GM23338 (cell line): ENCODE measurements at regions not wholly inside any gene's neighbourhood (a gene's known extent, or its start where the extent isn't known, plus 50 kb on each side); places are given as distances from the start of the nearest gene placed in this dataset.

ENCODE experiments used
- ATAC-seq: fragments of 200-7000 bp; cut with Tn5 transposase; 3 replicates; pipeline ENCODE4 v1.9.1; 2020
- DNase-seq: peaks from one replicate; pipeline ENCODE4 v3.0.0-alpha.2; 2015; ENCODE audit warnings: low spot score
- H2AFZ ChIP-seq: fragments of 200-600 bp; sonication (generic); 2 replicates; pipeline ENCODE4 v1.8.0; 2016; ENCODE audit warnings: antibody characterized with exemption, mild to moderate bottlenecking, moderate library complexity
- H3F3A ChIP-seq: fragments of 200-600 bp; sonication (generic); replicated peaks from 2 replicates; pipeline ENCODE4 v1.8.0; 2017; ENCODE audit warnings: antibody characterized with exemption, mixed run types, low read depth
- H3K27ac ChIP-seq: fragments of 200-600 bp; sonication (generic); 2 replicates; pipeline ENCODE4 v1.6.1; 2016; ENCODE audit warnings: low read depth
- H3K27me3 ChIP-seq: fragments of 200-600 bp; sonication (generic); 2 replicates; pipeline ENCODE4 v1.8.0; 2016; ENCODE audit warnings: mild to moderate bottlenecking, mixed run types, moderate library complexity; ENCODE audit not compliant: insufficient read depth
- H3K36me3 ChIP-seq: fragments of 200-600 bp; sonication (generic); 2 replicates; pipeline ENCODE4 v1.8.0; 2016; ENCODE audit warnings: mild to moderate bottlenecking; ENCODE audit not compliant: insufficient read depth
- H3K4me1 ChIP-seq: fragments of 200-600 bp; sonication (generic); 2 replicates; pipeline ENCODE4 v1.8.0; 2016; ENCODE audit warnings: mild to moderate bottlenecking, moderate library complexity; ENCODE audit not compliant: insufficient read depth
- H3K4me2 ChIP-seq: fragments of 200-600 bp; sonication (generic); 2 replicates; pipeline ENCODE4 v1.7.1; 2017; ENCODE audit warnings: mixed run types
- H3K4me3 ChIP-seq: fragments of 200-600 bp; sonication (generic); 2 replicates; pipeline ENCODE4 v1.6.1; 2016; ENCODE audit warnings: mixed run types
- H3K79me2 ChIP-seq: fragments of 200-600 bp; sonication (generic); replicated peaks from 2 replicates; pipeline ENCODE4 v1.8.0; 2017; ENCODE audit warnings: mild to moderate bottlenecking; ENCODE audit not compliant: insufficient read depth
- H3K9me2 ChIP-seq: fragments of 200-600 bp; sonication (generic); 2 replicates; pipeline ENCODE4 v1.8.0; 2017; ENCODE audit not compliant: insufficient read depth
- H4K20me1 ChIP-seq: fragments of 200-600 bp; sonication (generic); replicated peaks from 2 replicates; pipeline ENCODE4 v1.8.0; 2017; ENCODE audit warnings: mild to moderate bottlenecking; ENCODE audit not compliant: insufficient read depth
- H3K27ac Mint-ChIP-seq: 2 replicates; pipeline ENCODE4 v1.8.0; 2020; ENCODE audit warnings: inconsistent platforms, mild to moderate bottlenecking, moderate library complexity, mixed read lengths
- H3K27me3 Mint-ChIP-seq: 3 replicates; pipeline ENCODE4 v1.8.0; 2022; ENCODE audit warnings: low read depth, mild to moderate bottlenecking, moderate library complexity, mixed read lengths, inconsistent platforms; ENCODE audit not compliant: insufficient read depth, poor library complexity
- H3K36me3 Mint-ChIP-seq: 3 replicates; pipeline ENCODE4 v1.8.0; 2021; ENCODE audit warnings: low read depth, mild to moderate bottlenecking, inconsistent platforms, moderate library complexity, mixed read lengths
- H3K4me1 Mint-ChIP-seq: 3 replicates; pipeline ENCODE4 v1.8.0; 2020; ENCODE audit warnings: mild to moderate bottlenecking, inconsistent platforms, mixed read lengths
- H3K4me3 Mint-ChIP-seq: 3 replicates; pipeline ENCODE4 v1.8.0; 2021; ENCODE audit warnings: moderate library complexity, mild to moderate bottlenecking, inconsistent platforms, mixed read lengths
- H3K9me3 Mint-ChIP-seq: 3 replicates; pipeline ENCODE4 v1.8.0; 2020; ENCODE audit warnings: moderate library complexity, mild to moderate bottlenecking, inconsistent platforms, mixed read lengths
- CREB1 ChIP-seq: fragments of 250-450 bp; sonication (Bioruptor Pico); IDR thresholded peaks from 2 replicates; pipeline ENCODE4 v1.5.0; 2020; ENCODE audit warnings: low read depth, mild to moderate bottlenecking, moderate library complexity
- EZH2 ChIP-seq: fragments of 200-600 bp; sonication (generic); IDR thresholded peaks from one replicate; pipeline ENCODE4 v1.8.0; 2017; ENCODE audit warnings: antibody characterized with exemption, mild to moderate bottlenecking, low read depth; ENCODE audit not compliant: unreplicated experiment
- EZH2phosphoT487 ChIP-seq: fragments of 200-600 bp; sonication (generic); IDR thresholded peaks from one replicate; pipeline ENCODE4 v1.8.1; 2018; ENCODE audit warnings: antibody characterized with exemption; ENCODE audit not compliant: unreplicated experiment
- JUNB ChIP-seq: IDR thresholded peaks from one replicate; pipeline ENCODE4 v1.6.1; 2016; ENCODE audit warnings: antibody characterized with exemption; ENCODE audit not compliant: unreplicated experiment
- NANOG ChIP-seq: IDR thresholded peaks from 2 replicates; pipeline ENCODE4 v1.6.1; 2016; ENCODE audit warnings: antibody characterized with exemption, borderline replicate concordance
- POLR2AphosphoS5 ChIP-seq: IDR thresholded peaks from 2 replicates; pipeline ENCODE4 v1.6.1; 2016; ENCODE audit warnings: antibody characterized with exemption, low read depth
- REST ChIP-seq: IDR thresholded peaks from one replicate; pipeline ENCODE4 v1.6.1; 2018; ENCODE audit warnings: antibody characterized with exemption; ENCODE audit not compliant: unreplicated experiment
- ZNF114 ChIP-seq: fragments of 250-450 bp; sonication (Bioruptor Pico); IDR thresholded peaks from 2 replicates; pipeline ENCODE4 v1.5.0; 2020; ENCODE audit warnings: mild to moderate bottlenecking, moderate library complexity
- ZNF331 ChIP-seq: fragments of 250-450 bp; sonication (Bioruptor Pico); IDR thresholded peaks from 2 replicates; pipeline ENCODE4 v1.5.0; 2020; ENCODE audit warnings: low read depth, mild to moderate bottlenecking, moderate library complexity
- ZNF462 ChIP-seq: fragments of 250-450 bp; sonication (Bioruptor Pico); IDR thresholded peaks from 2 replicates; pipeline ENCODE4 v1.5.0; 2020; ENCODE audit warnings: mild to moderate bottlenecking, moderate library complexity
- TF ChIP-seq, protein P1 (sequence below): IDR thresholded peaks from 2 replicates; pipeline ENCODE4 v1.6.1; 2016; ENCODE audit warnings: antibody characterized with exemption

DNA sequence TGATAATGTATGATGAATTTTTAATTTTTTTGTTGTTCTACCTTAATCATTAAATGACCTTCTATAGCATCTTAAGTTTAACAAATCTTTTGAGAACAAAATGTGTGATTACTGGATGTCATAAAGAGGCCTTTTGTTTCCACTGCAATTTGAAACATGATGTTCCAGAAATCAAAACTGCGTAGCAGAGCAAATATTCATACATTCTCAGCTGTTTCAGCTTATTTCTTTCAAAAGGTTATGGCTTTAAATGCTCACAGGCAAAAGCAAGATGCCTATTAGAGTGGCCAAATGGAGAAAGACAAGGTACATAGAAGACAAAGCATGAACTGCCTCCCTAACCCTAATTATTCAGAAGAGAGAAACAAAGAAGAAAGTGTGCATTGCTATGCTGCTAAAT is 233.0 kb upstream of the SLC7A11 start:
- Histone ChIP-seq H3K9me2 (no peaks in the 10 kb centered on the region), H3K27ac (no peak overlapping the region), H3K79me2 (no peaks in the 10 kb centered on the region), H3F3A (no peaks in the 10 kb centered on the region), H4K20me1 (no peaks in the 10 kb centered on the region), H3K27me3 (no peaks in the 10 kb centered on the region), H3K4me2 (no peak overlapping the region), H2AFZ (no peak overlapping the region; the same call in 1 of the 2 replicates), H3K36me3 (no peaks in the 10 kb centered on the region), H3K4me3 (no peak overlapping the region), H3K4me1 (peaks cover 4% of the 10 kb centered on the region; the same call in 1 of the 2 replicates)
- DNase-seq = no peak
- Mint-ChIP-seq H3K4me3 (no peak overlapping the region), H3K4me1 (peaks cover 10% of the 10 kb centered on the region; the same call in 2 of the 3 replicates), H3K27me3 (no peaks in the 10 kb centered on the region), H3K36me3 (no peaks in the 10 kb centered on the region), H3K27ac (no peak overlapping the region), H3K9me3 (peaks cover 3% of the 10 kb centered on the region; the same call in 1 of the 3 replicates)
- TF ChIP-seq, protein P1, sequence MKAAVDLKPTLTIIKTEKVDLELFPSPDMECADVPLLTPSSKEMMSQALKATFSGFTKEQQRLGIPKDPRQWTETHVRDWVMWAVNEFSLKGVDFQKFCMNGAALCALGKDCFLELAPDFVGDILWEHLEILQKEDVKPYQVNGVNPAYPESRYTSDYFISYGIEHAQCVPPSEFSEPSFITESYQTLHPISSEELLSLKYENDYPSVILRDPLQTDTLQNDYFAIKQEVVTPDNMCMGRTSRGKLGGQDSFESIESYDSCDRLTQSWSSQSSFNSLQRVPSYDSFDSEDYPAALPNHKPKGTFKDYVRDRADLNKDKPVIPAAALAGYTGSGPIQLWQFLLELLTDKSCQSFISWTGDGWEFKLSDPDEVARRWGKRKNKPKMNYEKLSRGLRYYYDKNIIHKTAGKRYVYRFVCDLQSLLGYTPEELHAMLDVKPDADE = no peak
- TF ChIP-seq REST (no peak), EZH2phosphoT487 (no peak), EZH2 (no peak), POLR2AphosphoS5 (no peak), JUNB (no peak), NANOG (no peak), ZNF331 (CRISPR knock-in tag) (no peak), ZNF462 (CRISPR knock-in tag) (no peak), CREB1 (CRISPR knock-in tag) (no peak), ZNF114 (CRISPR knock-in tag) (no peak)
- ATAC-seq = no peak
